OCI-LY7 (cell line): ENCODE measurements at regions not wholly inside any gene's neighbourhood (a gene's known extent, or its start where the extent isn't known, plus 50 kb on each side); places are given as distances from the start of the nearest gene placed in this dataset.

Experiments used
- BruUV-seq: library from RNA; stranded (reverse); fragments of 400-500 nt; replicated peaks from 2 replicates; lab custom pipeline; 2021; lab: Mats Ljungman, UMichigan
- CTCF ChIA-PET: fragments of 300-600 bp; sonication (Branson Sonifier 250); formaldehyde crosslinking; loops from one replicate; lab custom pipeline; 2022; ENCODE audit warnings: antibody characterized with exemption; ENCODE audit not compliant: unreplicated experiment; lab: Charles Lee
- POLR2A ChIA-PET: fragments of 300-600 bp; sonication (Branson Sonifier 250); formaldehyde crosslinking; loops from one replicate; lab custom pipeline; 2022; ENCODE audit warnings: antibody characterized with exemption; lab: Charles Lee
- DNase-seq: peaks from one replicate; pipeline ENCODE4 v3.0.0-alpha.2; 2015; ENCODE audit warnings: low spot score
- H2AFZ ChIP-seq: fragments of 200-600 bp; sonication (generic), shearing (Covaris generic); 2 replicates; pipeline ENCODE4 v1.6.1; 2014; ENCODE audit warnings: mild to moderate bottlenecking, antibody characterized with exemption, low read length, moderate library complexity
- H3K27ac ChIP-seq: fragments of 200-600 bp; sonication (generic); 2 replicates; pipeline ENCODE4 v1.5.1; 2014; ENCODE audit warnings: mixed run types, low read depth, mild to moderate bottlenecking, moderate library complexity, low read length, inconsistent platforms; ENCODE audit not compliant: poor library complexity, severe bottlenecking
- H3K36me3 ChIP-seq: fragments of 200-600 bp; sonication (generic); 2 replicates; pipeline ENCODE4 v1.6.1; 2014; ENCODE audit warnings: mild to moderate bottlenecking, antibody characterized with exemption, low read length, moderate library complexity, mixed read lengths; ENCODE audit not compliant: insufficient read depth
- H3K4me1 ChIP-seq: fragments of 200-600 bp; sonication (generic); 2 replicates; pipeline ENCODE4 v1.5.1; 2014; ENCODE audit warnings: mild to moderate bottlenecking, low read length; ENCODE audit not compliant: insufficient read depth, poor library complexity, severe bottlenecking
- H3K4me2 ChIP-seq: fragments of 200-600 bp; sonication (generic); 2 replicates; pipeline ENCODE4 v1.6.1; 2014; ENCODE audit warnings: mild to moderate bottlenecking, low read length
- H3K4me3 ChIP-seq: fragments of 200-600 bp; sonication (generic); 2 replicates; pipeline ENCODE4 v1.5.1; 2014; ENCODE audit warnings: mild to moderate bottlenecking, low read depth, low read length; ENCODE audit not compliant: poor library complexity, severe bottlenecking
- H3K79me2 ChIP-seq: fragments of 200-600 bp; sonication (generic); 2 replicates; pipeline ENCODE4 v1.6.1; 2016; ENCODE audit warnings: low read depth, mild to moderate bottlenecking, low read length, moderate library complexity, mixed read lengths; ENCODE audit not compliant: insufficient read depth
- H3K9me2 ChIP-seq: fragments of 200-600 bp; sonication (generic); 2 replicates; pipeline ENCODE4 v1.6.1; 2016; ENCODE audit warnings: mild to moderate bottlenecking, low read length, mixed read lengths; ENCODE audit not compliant: insufficient read depth
- H3K9me3 ChIP-seq: fragments of 200-600 bp; sonication (generic); 2 replicates; pipeline ENCODE4 v1.6.1; 2014; ENCODE audit warnings: mild to moderate bottlenecking, mixed run types, low read length, mixed read lengths
- H4K20me1 ChIP-seq: fragments of 200-600 bp; sonication (generic); 2 replicates; pipeline ENCODE4 v1.6.1; 2014; ENCODE audit warnings: mild to moderate bottlenecking, antibody characterized with exemption, low read length, moderate library complexity, mixed read lengths; ENCODE audit not compliant: insufficient read depth
- EZH2phosphoT487 ChIP-seq: fragments of 200-600 bp; sonication (generic); IDR thresholded peaks from 2 replicates; pipeline ENCODE4 v1.6.1; 2018; ENCODE audit warnings: low read depth, borderline replicate concordance, mild to moderate bottlenecking, mixed run types, antibody characterized with exemption, low read length, moderate library complexity, mixed read lengths
- intact Hi-C: fragments of 100-400 bp; cut with micrococcal nuclease; formaldehyde crosslinking; loops from one replicate; pipeline ENCODE4 v1.10.0; 2022; ENCODE audit not compliant: unreplicated experiment
- TF ChIP-seq, protein P1 (sequence below): fragments of 200-600 bp; sonication (generic); conservative IDR thresholded peaks from 2 replicates; pipeline ENCODE4 v1.5.1; 2014; ENCODE audit warnings: mild to moderate bottlenecking, antibody characterized with exemption, low read length, moderate library complexity, mixed read lengths

DNA sequence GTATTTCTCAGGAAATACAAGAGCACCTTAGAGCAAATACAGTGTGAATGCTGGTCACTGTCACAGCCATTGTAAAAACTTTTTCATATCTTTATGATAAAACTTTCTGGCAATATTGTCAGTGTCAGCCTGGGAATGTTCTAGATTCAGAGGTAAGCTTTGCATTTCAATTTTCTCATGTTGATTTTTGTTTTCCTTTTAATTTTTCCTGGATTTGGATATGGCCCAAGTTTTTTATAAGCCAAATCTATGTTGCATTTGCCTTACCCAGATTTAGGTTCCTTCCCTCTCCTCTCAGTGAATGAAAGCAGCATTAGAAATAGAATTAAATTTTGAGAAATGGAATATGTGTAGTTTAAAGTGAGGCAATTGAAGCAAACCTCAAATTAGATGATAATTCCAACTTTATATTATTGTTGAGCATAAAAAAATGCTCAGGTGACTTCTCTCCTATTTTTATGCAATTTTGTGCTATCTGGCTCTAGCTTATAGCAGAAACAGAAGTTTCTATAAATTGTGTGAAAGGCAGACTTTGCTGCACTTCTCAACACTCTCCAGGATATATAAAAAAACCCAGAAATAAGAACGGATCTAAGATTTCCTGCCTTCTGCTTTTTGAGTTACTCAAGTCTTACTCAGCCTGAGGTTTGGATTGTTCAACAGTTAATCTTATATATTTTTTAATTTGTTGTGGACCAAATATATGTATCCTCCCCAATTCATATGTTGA, 368.2 kb upstream of the PRICKLE1 start:
- Histone ChIP-seq H3K4me2 (no peak overlapping the region), H3K4me1 (no peaks in the 10 kb centered on the region), H3K4me3 (no peak overlapping the region), H2AFZ (no peak overlapping the region), H3K9me3 (no peaks in the 10 kb centered on the region), H3K79me2 (no peaks in the 10 kb centered on the region), H4K20me1 (no peaks in the 10 kb centered on the region), H3K36me3 (no peaks in the 10 kb centered on the region), H3K27ac (no peak overlapping the region), H3K9me2 (no peaks in the 10 kb centered on the region)
- TF ChIP-seq EZH2phosphoT487 = no peak
- TF ChIP-seq, protein P1, sequence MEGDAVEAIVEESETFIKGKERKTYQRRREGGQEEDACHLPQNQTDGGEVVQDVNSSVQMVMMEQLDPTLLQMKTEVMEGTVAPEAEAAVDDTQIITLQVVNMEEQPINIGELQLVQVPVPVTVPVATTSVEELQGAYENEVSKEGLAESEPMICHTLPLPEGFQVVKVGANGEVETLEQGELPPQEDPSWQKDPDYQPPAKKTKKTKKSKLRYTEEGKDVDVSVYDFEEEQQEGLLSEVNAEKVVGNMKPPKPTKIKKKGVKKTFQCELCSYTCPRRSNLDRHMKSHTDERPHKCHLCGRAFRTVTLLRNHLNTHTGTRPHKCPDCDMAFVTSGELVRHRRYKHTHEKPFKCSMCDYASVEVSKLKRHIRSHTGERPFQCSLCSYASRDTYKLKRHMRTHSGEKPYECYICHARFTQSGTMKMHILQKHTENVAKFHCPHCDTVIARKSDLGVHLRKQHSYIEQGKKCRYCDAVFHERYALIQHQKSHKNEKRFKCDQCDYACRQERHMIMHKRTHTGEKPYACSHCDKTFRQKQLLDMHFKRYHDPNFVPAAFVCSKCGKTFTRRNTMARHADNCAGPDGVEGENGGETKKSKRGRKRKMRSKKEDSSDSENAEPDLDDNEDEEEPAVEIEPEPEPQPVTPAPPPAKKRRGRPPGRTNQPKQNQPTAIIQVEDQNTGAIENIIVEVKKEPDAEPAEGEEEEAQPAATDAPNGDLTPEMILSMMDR = no peak
- BruUV-seq = no TSS peak
- CTCF ChIA-PET = no interaction called here
- intact Hi-C loops = no loop called here
- no peak for DNase-seq
- POLR2A ChIA-PET = no interaction called here

GRCh38 chr12:42957136-42957535, 367.6 kb upstream of the PRICKLE1 start:
- H3K36me3 ChIP-seq = no peaks in the 10 kb centered on the region
- H3K27ac ChIP-seq = no peak overlapping the region
- no peaks in the 10 kb centered on the region for H3K4me1 ChIP-seq
- no peaks in the 10 kb centered on the region for H4K20me1 ChIP-seq
- TF ChIP-seq EZH2phosphoT487 = no peak
- TF ChIP-seq, protein P1 = no peak
- H2AFZ ChIP-seq = no peak overlapping the region
- H3K4me3 ChIP-seq = no peak overlapping the region
- no TSS peak for BruUV-seq
- no peak overlapping the region for H3K4me2 ChIP-seq
- ChIA-PET POLR2A (interaction anchor here (0.7 kb wide), 1 partner anchor 553 kb away, joined by 3 read pairs; no protein-coding TSS in a partner anchor), CTCF (no interaction called here)
- no peak for DNase-seq
- no peaks in the 10 kb centered on the region for H3K9me2 ChIP-seq
- H3K9me3 ChIP-seq = no peaks in the 10 kb centered on the region
- H3K79me2 ChIP-seq = no peaks in the 10 kb centered on the region
- intact Hi-C loops = no loop called here

DNA sequence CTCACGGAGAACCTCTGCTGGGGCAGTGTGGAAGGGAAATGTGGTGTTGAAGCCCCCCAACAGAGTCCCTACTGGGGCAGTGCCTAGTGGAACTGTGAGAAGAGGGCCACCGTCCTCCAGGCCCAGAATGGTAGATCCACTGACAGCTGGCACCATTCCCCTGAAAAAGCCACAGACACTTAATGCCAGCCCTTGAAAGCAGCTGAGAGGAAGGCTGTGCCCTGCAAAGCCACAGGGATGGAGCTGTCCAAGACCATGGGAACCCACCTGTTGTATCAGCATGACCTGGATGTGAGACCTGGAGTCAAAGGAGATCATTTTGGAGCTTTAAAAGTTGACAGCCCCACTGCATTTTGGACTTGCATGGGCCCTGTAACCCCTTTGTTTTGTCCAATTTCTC, 363.5 kb upstream of the PRICKLE1 start:
- BruUV-seq = no TSS peak
- H3K36me3 ChIP-seq = no peaks in the 10 kb centered on the region
- H3K4me1 ChIP-seq = no peaks in the 10 kb centered on the region
- H3K9me3 ChIP-seq = no peaks in the 10 kb centered on the region
- H3K27ac ChIP-seq = no peak overlapping the region
- H3K9me2 ChIP-seq = no peaks in the 10 kb centered on the region
- no peak overlapping the region for H3K4me3 ChIP-seq
- no peak for DNase-seq
- ChIA-PET CTCF (no interaction called here), POLR2A (no interaction called here)
- H4K20me1 ChIP-seq = no peaks in the 10 kb centered on the region
- no peak overlapping the region for H2AFZ ChIP-seq
- TF ChIP-seq EZH2phosphoT487 = no peak
- TF ChIP-seq, protein P1 = no peak
- H3K4me2 ChIP-seq = no peak overlapping the region
- no peaks in the 10 kb centered on the region for H3K79me2 ChIP-seq
- intact Hi-C loops = no loop called here
